ENCODE measurements at regions not wholly inside any gene's neighbourhood (a gene's known extent, or its start where the extent isn't known, plus 50 kb on each side); places are given as distances from the start of the nearest gene placed in this dataset.

- intact Hi-C loops (cut with micrococcal nuclease), result no loop called here
These were observed 53.0 kb upstream of the SEMA3A start for GRCh38 chr7:84247591-84247990.

GRCh38 chr7:84245835-84246234 lies 51.2 kb upstream of the SEMA3A start:
- H3K9ac ChIP-seq (ENCODE audit: low read length), result no peak overlapping the region
- no peak overlapping the region for H3K4me2 ChIP-seq (ENCODE audit: low read length)
- no peaks in the 10 kb centered on the region for H3K9me2 ChIP-seq (ENCODE audit: insufficient read depth)
- no TSS peak for BruUV-seq (replicated peaks)
- no peak overlapping the region for H3K4me3 ChIP-seq (replicated peaks in 1 of 2; ENCODE audit: low read depth in 1 of 2, low read length in 2 of 2)
- no peak overlapping the region for H3K27ac ChIP-seq (ENCODE audit: low read depth, low read length)
- no peaks in the 10 kb centered on the region; a peak in 1 of 4 replicates for H3K9me3 ChIP-seq (ENCODE audit: control insufficient read depth in 1 of 2, insufficient read depth in 1 of 2, low read depth in 1 of 2, low read length in 2 of 2)
- no peaks in the 10 kb centered on the region for H3K27me3 ChIP-seq (ENCODE audit: insufficient read depth, low read length)
- no peak for DNase-seq (ENCODE audit: low read depth, low spot score)
- H3K4me1 ChIP-seq (ENCODE audit: control insufficient read depth in 1 of 2, insufficient read depth in 2 of 2, low read length in 2 of 2), result peaks cover 0 to 4% of the 10 kb centered on the region in 2 experiments; a peak in 2 of 4 replicates
- ChIA-PET POLR2A (no interaction called here), CTCF (no interaction called here), RAD21 (ENCODE audit: low non-redundant PET in 1 of 2, low total read pairs in 2 of 2, uncharacterized antibody in 2 of 2, unreplicated experiment in 2 of 2) (no interaction called here)
- no peak for ATAC-seq
- H2AFZ ChIP-seq (ENCODE audit: low read depth, low read length, poor library complexity, severe bottlenecking), result no peak overlapping the region
- TF ChIP-seq ZFX (IDR thresholded peaks at IDR 0.05) (no peak), SIN3A (IDR thresholded peaks at IDR 0.05; ENCODE audit: low read depth) (no peak), TCF7L2 (IDR thresholded peaks at IDR 0.05; ENCODE audit: borderline replicate concordance, extremely low read depth, insufficient read depth, insufficient read length) (no peak), POLR2A (IDR thresholded peaks at IDR 0.05; ENCODE audit: borderline replicate concordance, extremely low read depth, insufficient read depth, insufficient read length) (no peak), ZNF274 (IDR thresholded peaks at IDR 0.05; ENCODE audit: low read depth, low read length) (no peak), EZH2 (IDR thresholded peaks at IDR 0.05) (no peak), EGR1 (IDR thresholded peaks at IDR 0.05; ENCODE audit: low read depth) (no peak), EZH2phosphoT487 (IDR thresholded peaks at IDR 0.05; ENCODE audit: borderline replicate concordance) (no peak), RAD21 (IDR thresholded peaks at IDR 0.05; ENCODE audit: low read depth) (no peak), CTCF (IDR thresholded peaks at IDR 0.05 in 2 of 3, conservative IDR thresholded peaks at IDR 0.05 in 1 of 3; ENCODE audit: borderline replicate concordance in 1 of 3, insufficient read depth in 1 of 3, low read depth in 2 of 3, low read length in 2 of 3) (no peak), ZBTB33 (IDR thresholded peaks at IDR 0.05; ENCODE audit: extremely low read depth, insufficient replicate concordance, low read length) (no peak), SRF (IDR thresholded peaks at IDR 0.05; ENCODE audit: low read depth) (no peak), MAX (IDR thresholded peaks at IDR 0.05) (no peak), ELF1 (IDR thresholded peaks at IDR 0.05; ENCODE audit: borderline replicate concordance, low read depth) (no peak)
- H4K20me1 ChIP-seq (ENCODE audit: insufficient read depth), result no peaks in the 10 kb centered on the region
- intact Hi-C loops (cut with micrococcal nuclease), result no loop called here
- no peaks in the 10 kb centered on the region for H3K79me2 ChIP-seq (ENCODE audit: insufficient read depth, low read length)
- no peaks in the 10 kb centered on the region for H3K36me3 ChIP-seq (ENCODE audit: control insufficient read depth in 1 of 2, insufficient read depth in 2 of 2, low read length in 2 of 2)

More at GRCh38 chr7:84247591-84247990, 53.0 kb upstream of the SEMA3A start:
- Histone ChIP-seq H3K9me2 (ENCODE audit: insufficient read depth) (no peaks in the 10 kb centered on the region), H3K4me1 (ENCODE audit: control insufficient read depth in 1 of 2, insufficient read depth in 2 of 2, low read length in 2 of 2) (peaks cover 0 to 4% of the 10 kb centered on the region in 2 experiments; a peak in 2 of 4 replicates), H3K4me3 (replicated peaks in 1 of 2; ENCODE audit: low read depth in 1 of 2, low read length in 2 of 2) (no peak overlapping the region), H3K27ac (ENCODE audit: low read depth, low read length) (no peak overlapping the region), H3K36me3 (ENCODE audit: control insufficient read depth in 1 of 2, insufficient read depth in 2 of 2, low read length in 2 of 2) (no peaks in the 10 kb centered on the region), H3K79me2 (ENCODE audit: insufficient read depth, low read length) (no peaks in the 10 kb centered on the region), H3K27me3 (ENCODE audit: insufficient read depth, low read length) (no peaks in the 10 kb centered on the region), H2AFZ (ENCODE audit: low read depth, low read length, poor library complexity, severe bottlenecking) (no peak overlapping the region), H4K20me1 (ENCODE audit: insufficient read depth) (no peaks in the 10 kb centered on the region), H3K4me2 (ENCODE audit: low read length) (no peak overlapping the region), H3K9me3 (ENCODE audit: control insufficient read depth in 1 of 2, insufficient read depth in 1 of 2, low read depth in 1 of 2, low read length in 2 of 2) (no peaks in the 10 kb centered on the region; a peak in 1 of 4 replicates), H3K9ac (ENCODE audit: low read length) (no peak overlapping the region)
- DNase-seq (ENCODE audit: low read depth, low spot score) (no peak), ATAC-seq (no peak)
- BruUV-seq (replicated peaks), result no TSS peak
- CTCF ChIA-PET, result no interaction called here
- TF ChIP-seq RAD21 (IDR thresholded peaks at IDR 0.05; ENCODE audit: low read depth), result peak; percentile 37
- TF ChIP-seq CEBPB (IDR thresholded peaks at IDR 0.05; ENCODE audit: low read depth), result no peak
- RAD21 ChIA-PET (ENCODE audit: low non-redundant PET in 1 of 2, low total read pairs in 2 of 2, uncharacterized antibody in 2 of 2, unreplicated experiment in 2 of 2), result no interaction called here
- POLR2A ChIA-PET, result no interaction called here

Data from HCT116 (cell line).